HG02623 (cell line): ENCODE measurements at regions not wholly inside any gene's neighbourhood (a gene's known extent, or its start where the extent isn't known, plus 50 kb on each side); places are given as distances from the start of the nearest gene placed in this dataset.
"Not testable (repeated sequence)": the region's sequence is repeated elsewhere in the genome, so short reads cannot be mapped to it uniquely, and the experiment has no call there.

Experiments used
- ATAC-seq: cut with Tn5 transposase; IDR thresholded peaks from one replicate; pipeline ENCODE4 v1.9.1; 2021; ENCODE audit warnings: moderate library complexity; ENCODE audit not compliant: unreplicated experiment

DNA sequence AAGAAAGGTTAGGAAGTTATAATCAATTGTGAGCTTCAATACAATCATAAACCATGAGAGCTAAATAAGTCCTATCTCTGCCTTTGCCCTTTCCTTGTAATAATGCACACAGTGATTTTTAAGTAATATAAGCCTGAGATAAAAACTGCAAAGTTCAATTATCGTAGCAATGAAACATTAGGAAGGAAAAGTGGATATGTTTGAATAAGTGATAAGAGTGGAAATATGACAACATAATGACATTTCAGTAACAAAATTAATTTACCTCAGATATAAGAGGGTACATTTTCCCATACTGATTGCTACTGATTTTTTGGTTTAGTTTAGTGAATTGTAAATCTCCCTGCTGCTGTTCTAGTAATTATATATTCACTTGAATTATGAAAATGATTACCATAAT is 164.2 kb upstream of the FANCL start:
- ATAC-seq, result no peak

GRCh38 chr2:58401936-58402335 is 160.8 kb upstream of the FANCL start:
- no peak for ATAC-seq

DNA sequence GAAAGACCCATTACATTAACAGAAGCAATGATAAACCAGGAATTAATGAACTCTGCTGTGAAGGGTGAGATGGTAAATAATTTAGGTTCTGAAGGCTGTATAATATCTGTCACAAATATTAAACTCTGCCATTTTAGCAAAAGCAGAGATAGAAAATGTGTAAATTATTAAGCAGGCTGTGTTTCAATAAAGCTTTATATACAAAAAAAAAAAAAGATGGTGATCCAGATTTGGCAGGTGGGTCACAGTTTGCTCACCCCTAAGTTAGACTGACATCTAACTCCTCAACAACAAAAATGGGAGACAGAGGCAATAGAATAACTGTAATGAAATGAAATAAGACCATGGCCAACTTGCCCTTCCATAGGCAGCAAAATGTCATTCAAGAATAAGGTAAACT is 157.3 kb upstream of the FANCL start:
- ATAC-seq, result no peak

DNA sequence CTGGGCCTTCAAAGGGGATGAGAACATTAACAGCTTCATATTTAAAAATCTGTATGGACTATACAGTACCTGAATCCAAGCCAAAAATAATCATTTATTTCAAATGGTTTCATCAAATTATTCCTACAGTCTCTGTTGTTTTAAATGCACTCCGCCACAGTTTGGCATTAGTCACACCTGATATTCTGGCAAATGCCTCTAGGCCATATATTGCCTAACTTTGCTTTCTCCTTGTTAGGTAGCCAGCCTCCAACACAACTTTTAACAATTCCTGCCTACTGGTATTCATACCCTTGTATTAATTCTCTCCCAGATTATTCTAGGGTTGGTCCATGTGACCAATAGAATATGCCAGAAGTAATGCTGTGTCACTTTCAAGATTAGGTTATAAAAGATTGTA is 146.6 kb upstream of the FANCL start:
- ATAC-seq, result no peak

DNA sequence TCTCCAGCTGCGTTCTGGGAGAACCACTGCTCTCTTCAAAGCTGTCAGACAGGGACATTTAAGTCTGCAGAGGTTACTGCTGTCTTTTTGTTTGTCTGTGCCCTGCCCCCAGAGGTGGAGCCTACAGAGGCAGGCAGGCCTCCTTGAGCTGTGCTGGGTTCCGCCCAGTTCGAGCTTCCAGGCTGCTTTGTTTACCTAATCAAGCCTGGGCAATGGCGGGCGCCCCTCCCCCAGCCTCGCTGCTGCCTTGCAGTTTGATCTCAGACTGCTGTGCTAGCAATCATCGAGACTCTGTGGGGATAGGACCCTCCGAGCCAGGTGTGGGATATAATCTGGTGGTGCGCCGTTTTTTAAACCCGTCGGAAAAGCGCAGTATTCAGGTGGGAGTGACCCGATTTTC is 145.8 kb upstream of the FANCL start:
- ATAC-seq, result not testable (repeated sequence)

- ATAC-seq, result no peak
These were observed 137.0 kb upstream of the FANCL start for GRCh38 chr2:58378152-58378551.

DNA sequence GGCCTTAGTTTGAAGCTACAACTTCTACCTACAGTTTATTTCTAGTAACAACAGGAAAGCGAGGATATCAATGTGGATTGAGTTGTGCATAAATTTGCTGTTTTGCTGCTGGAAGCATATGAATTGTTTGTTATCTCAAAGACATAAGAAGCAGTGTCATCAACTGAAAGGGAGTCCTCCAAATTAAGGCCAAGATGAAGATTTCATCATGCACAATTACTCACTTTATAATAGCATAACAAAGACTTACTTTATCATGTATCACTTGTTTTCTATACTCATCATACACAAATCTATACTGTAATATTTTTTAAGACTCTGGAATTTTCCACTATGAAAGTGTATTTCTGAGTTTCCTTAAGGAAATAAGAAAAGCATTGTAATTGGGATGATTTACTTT is 136.1 kb upstream of the FANCL start:
- ATAC-seq, result no peak

DNA sequence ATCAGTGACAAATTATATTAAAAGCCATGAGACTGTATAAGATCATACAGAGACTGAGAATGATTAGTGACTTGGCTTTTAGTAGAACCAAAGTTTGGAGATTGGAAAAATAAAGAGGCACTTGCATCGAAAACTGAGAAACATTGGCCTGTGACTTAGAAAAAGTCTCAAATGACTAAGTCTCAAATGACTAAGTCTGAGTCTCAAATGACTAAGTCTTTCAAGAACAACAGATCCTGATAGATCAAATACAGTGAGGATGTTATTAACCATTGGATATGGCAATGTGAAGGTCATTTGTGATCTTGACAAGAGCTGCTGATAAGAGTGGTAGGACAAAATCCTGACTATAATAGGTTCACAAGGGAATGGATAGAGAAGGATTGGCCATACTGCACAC is 135.5 kb upstream of the FANCL start:
- peak; percentile 75 for ATAC-seq

DNA sequence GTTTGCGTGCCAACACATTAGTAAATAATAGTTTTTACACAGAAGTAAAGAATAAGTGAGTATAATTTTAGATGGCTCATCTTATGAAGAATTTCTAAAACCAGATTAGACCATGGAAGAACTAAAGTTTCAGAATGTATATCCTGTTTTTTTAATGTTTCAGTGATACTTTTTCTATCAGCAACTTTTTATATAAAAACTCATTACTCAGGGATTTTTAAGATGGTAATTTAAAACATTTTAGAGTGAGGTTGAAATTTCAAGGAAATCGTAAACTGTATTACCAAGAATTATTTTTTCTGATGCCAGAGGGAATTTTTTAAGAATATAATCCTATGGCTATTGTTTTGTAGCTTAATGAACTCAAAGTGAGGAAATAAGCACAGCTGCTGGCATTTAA is 128.5 kb upstream of the FANCL start:
- ATAC-seq, result no peak

- ATAC-seq, result no peak
These were observed 123.0 kb upstream of the FANCL start for GRCh38 chr2:58364098-58364497.

DNA sequence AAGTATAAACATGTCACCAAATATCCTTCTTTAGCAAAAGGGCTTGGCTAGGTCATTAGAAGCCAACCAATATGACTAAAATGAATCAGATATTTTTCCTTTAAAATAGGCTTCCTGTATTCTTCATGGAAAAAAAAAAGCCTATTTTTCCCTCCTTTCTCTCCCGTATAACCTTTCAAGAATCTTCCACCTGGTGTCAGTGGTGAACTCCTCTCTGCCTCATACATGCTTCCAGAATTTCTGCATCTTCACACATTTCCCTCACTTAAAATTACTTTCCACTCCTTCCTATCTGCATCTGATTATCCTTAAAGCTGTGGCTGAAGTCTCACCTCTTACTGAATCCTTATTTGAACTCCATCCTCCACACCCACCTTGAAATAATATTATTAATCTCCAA is 116.9 kb upstream of the FANCL start:
- no peak for ATAC-seq

GRCh38 chr2:58357521-58357920 is 116.4 kb upstream of the FANCL start:
- no peak for ATAC-seq

GRCh38 chr2:58354230-58354629 is 113.1 kb upstream of the FANCL start:
- ATAC-seq, result no peak

DNA sequence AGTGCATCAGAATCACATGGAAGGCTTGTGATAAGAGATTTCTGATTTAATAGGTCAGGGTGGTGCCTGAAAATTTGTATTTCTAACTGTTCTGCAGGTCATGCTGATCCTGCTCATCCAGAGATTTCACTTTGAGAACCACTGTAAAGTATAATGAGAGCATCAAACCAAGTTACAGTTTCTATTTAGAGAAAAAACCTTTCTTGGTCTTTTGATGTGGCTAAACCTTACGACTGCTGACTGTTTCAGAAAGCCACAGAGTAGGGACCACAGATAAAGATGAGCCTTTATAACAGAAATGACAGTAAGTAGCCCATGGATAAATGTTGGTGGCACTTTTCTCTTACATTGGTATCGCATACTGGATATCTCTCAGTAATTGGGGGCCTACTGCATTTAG is 109.4 kb upstream of the FANCL start:
- peak; percentile 90 for ATAC-seq

- no peak for ATAC-seq
These were observed 106.7 kb upstream of the FANCL start for GRCh38 chr2:58347810-58348209.

GRCh38 chr2:58341047-58341446 is 99.9 kb upstream of the FANCL start:
- no peak for ATAC-seq

- no peak for ATAC-seq
These were observed 98.6 kb upstream of the FANCL start for GRCh38 chr2:58339548-58340243.

DNA sequence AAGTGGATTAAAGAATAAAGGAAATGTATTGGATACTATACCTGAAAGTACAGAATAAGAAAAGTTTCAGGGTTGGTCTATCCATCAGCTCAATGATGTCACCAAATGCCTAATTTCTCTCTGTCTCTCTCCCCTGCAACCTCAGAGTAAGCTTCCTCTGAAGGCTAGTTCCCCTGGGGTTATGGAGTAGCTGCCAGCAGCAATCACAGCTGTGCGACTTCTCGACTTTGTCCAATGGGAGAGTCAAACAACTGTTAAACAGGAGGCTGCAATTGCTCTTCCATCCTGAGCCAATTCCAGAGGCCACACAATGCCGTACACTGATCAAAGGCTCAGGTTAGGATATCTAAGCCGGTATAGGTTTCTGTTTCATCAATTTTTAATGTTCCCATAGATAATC is 95.3 kb upstream of the FANCL start:
- ATAC-seq, result no peak

DNA sequence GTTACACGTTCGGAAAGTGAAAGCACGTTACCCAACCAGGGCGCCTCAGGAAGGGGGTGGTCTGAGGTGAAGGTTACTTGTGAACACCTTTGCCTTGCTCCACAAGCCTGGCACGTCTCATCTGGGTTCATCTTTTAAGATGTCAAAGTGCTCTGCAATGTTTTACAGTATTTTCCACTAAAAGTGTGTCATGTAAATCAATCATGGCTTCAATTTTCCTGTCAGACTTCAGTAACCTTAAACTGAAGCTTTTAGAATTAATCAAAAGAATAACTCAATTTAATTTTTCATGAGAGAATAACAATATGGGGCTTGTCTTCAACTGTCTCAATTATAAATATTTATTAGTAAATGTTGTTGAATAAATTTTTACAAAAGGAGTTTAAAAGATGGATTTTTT is 93.3 kb upstream of the FANCL start:
- ATAC-seq, result no peak

DNA sequence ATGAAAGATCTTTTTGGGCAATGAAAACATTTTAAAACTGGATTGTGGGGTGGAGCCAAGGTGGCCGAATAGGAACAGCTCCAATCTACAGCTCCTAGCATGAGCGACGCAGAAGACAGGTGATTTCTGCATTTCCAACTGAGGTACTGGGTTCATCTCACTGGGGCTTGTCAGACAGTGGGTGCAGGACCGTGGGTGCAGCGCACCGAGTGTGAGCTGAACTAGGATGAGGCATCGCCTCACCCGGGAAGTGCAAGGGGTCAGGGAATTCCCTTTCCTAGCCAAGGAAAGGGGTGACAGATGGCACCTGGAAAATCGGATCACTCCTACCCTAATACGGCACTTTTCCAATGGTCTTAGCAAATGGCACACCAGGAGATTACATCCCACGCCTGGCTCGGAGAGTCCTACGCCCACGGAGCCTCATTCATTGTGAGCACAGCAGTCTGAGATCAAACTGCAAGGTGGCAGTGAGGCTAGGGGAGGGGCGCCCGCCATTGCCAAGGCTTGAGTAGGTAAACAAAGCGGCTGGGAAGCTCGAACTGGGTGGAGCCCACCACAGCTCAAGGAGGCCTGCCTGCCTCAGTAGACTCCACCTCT is 84.3 kb upstream of the FANCL start:
- not testable (repeated sequence) for ATAC-seq

DNA sequence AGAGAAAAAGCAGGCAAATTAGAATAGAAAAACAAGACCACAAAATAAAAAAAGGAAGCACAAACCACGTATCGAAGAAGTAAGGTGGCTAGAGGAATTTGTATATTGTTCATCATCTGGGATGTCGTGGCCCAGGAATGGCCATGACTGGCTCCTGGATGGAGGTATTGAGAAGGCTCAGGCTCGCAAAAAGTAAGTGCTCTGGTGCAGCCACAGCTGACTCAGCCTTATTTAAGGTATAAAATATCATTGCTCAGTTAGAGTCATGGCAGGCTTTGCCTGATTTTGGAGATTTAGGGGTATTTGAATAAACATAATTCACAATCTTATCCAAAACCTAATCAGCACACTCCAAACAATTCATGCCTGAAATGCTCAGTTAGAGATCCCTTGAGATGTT is 78.4 kb upstream of the FANCL start:
- ATAC-seq, result no peak

DNA sequence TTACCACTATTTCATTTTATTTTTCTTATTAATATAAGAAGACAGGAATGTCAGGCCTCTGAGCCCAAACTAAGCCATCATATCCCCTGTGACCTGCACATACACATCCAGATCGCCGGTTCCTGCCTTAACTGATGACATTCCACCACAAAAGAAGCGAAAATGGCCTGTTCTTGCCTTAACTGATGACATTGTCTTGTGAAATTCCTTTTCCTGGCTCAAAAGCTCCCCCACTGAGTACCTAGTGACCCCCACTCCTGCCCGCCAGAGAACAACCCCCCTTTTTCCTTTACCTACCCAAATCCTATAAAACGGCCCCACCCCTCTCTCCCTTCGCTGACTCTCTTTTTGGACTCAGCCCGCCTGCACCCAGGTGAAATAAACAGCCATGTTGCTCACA is 77.8 kb upstream of the FANCL start:
- not testable (repeated sequence) for ATAC-seq

GRCh38 chr2:58313926-58314325 is 72.8 kb upstream of the FANCL start:
- ATAC-seq, result no peak
